ENCODE measurements at regions not wholly inside any gene's neighbourhood (a gene's known extent, or its start where the extent isn't known, plus 50 kb on each side); places are given as distances from the start of the nearest gene placed in this dataset.

GRCh38 chr2:145558617-145559350, 1038.9 kb upstream of the ZEB2 start:
- no peak overlapping the region for H3K4me3 ChIP-seq (replicated peaks; ENCODE audit: low read depth, low read length)
- no peak for TF ChIP-seq CTCF (IDR thresholded peaks at IDR 0.05; ENCODE audit: low read depth, low read length, missing control alignments)
- no peak for DNase-seq (ENCODE audit: extremely low read depth, low read depth)

DNA sequence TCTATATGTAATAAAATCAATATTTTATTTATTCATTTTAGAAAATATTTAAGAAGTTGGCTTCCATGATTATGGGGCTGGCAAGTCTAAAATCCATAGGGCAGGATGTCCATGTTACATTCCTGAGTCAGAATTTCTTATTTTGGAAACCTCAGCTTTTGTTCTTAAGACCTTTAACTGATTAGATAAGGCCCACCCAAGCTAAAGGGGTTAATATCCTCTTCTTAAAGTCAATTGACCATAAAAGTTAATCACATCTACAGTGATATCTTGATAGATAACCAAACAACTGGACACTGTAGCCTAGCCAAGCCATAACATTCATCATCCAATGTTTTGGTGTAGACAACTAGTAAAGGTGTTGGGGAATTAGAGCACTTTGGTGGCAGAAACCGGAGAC, 1035.4 kb upstream of the ZEB2 start:
- H3K4me3 ChIP-seq (replicated peaks; ENCODE audit: low read depth, low read length), result no peak overlapping the region
- DNase-seq (ENCODE audit: extremely low read depth, low read depth), result no peak
- TF ChIP-seq CTCF (IDR thresholded peaks at IDR 0.05; ENCODE audit: low read depth, low read length, missing control alignments), result no peak

- no peak for DNase-seq (ENCODE audit: extremely low read depth, low read depth)
Observed at GRCh38 chr2:145551686-145552085, 1031.8 kb upstream of the ZEB2 start.

GRCh38 chr2:145548479-145548878, 1028.6 kb upstream of the ZEB2 start:
- no peak for DNase-seq (ENCODE audit: extremely low read depth, low read depth)
- TF ChIP-seq CTCF (IDR thresholded peaks at IDR 0.05; ENCODE audit: low read depth, low read length, missing control alignments), result no peak
- no peak overlapping the region for H3K4me3 ChIP-seq (replicated peaks; ENCODE audit: low read depth, low read length)

More at GRCh38 chr2:145551686-145552085, 1031.8 kb upstream of the ZEB2 start:
- no peak for TF ChIP-seq CTCF (IDR thresholded peaks at IDR 0.05; ENCODE audit: low read depth, low read length, missing control alignments)
- no peak overlapping the region for H3K4me3 ChIP-seq (replicated peaks; ENCODE audit: low read depth, low read length)

- TF ChIP-seq CTCF (IDR thresholded peaks at IDR 0.05; ENCODE audit: low read depth, low read length, missing control alignments), result no peak
- DNase-seq (ENCODE audit: extremely low read depth, low read depth), result no peak
- no peak overlapping the region for H3K4me3 ChIP-seq (replicated peaks; ENCODE audit: low read depth, low read length)
Observed at GRCh38 chr2:145547620-145548019, 1027.7 kb upstream of the ZEB2 start.

GRCh38 chr2:145546091-145546490, 1026.2 kb upstream of the ZEB2 start:
- TF ChIP-seq CTCF (IDR thresholded peaks at IDR 0.05; ENCODE audit: low read depth, low read length, missing control alignments), result peak; percentile 38
- peak; percentile 4 for DNase-seq (ENCODE audit: extremely low read depth, low read depth)
- no peak overlapping the region for H3K4me3 ChIP-seq (replicated peaks; ENCODE audit: low read depth, low read length)

GRCh38 chr2:145543856-145544255, 1023.9 kb upstream of the ZEB2 start:
- no peak for DNase-seq (ENCODE audit: extremely low read depth, low read depth)
- H3K4me3 ChIP-seq (replicated peaks; ENCODE audit: low read depth, low read length), result no peak overlapping the region
- no peak for TF ChIP-seq CTCF (IDR thresholded peaks at IDR 0.05; ENCODE audit: low read depth, low read length, missing control alignments)

All from HFF-Myc (cell line).